HCT116 (cell line): ENCODE measurements at regions not wholly inside any gene's neighbourhood (a gene's known extent, or its start where the extent isn't known, plus 50 kb on each side); places are given as distances from the start of the nearest gene placed in this dataset.

Experiments used
- CTCF ChIP-seq, 3 experiments: fragments of 200-600 bp in 1 of 3; sonication (generic) in 1 of 3; IDR thresholded peaks in 2 of 3; conservative IDR thresholded peaks in 1 of 3; 2 replicates each; pipeline ENCODE4 v1.5.1; 2012 to 2017; ENCODE audit warnings: low read depth in 2 of 3, low read length in 2 of 3, antibody characterized with exemption in 1 of 3, borderline replicate concordance in 1 of 3, control low read depth in 1 of 3, mild to moderate bottlenecking in 1 of 3, mixed read lengths in 1 of 3, mixed run types in 1 of 3, moderate library complexity in 1 of 3; ENCODE audit not compliant: insufficient read depth in 1 of 3
- EGR1 ChIP-seq: IDR thresholded peaks from 2 replicates; pipeline ENCODE4 v1.6.1; 2012; ENCODE audit warnings: low read depth
- ELF1 ChIP-seq: IDR thresholded peaks from 2 replicates; pipeline ENCODE4 v1.6.1; 2012; ENCODE audit warnings: low read depth, borderline replicate concordance
- EZH2 ChIP-seq: fragments of 200-600 bp; sonication (generic); IDR thresholded peaks from 2 replicates; pipeline ENCODE4 v1.6.1; 2017; ENCODE audit warnings: antibody characterized with exemption, mixed run types
- EZH2phosphoT487 ChIP-seq: fragments of 200-600 bp; IDR thresholded peaks from 2 replicates; pipeline ENCODE4 v1.6.1; 2018; ENCODE audit warnings: antibody characterized with exemption, borderline replicate concordance
- POLR2A ChIP-seq: IDR thresholded peaks from 2 replicates; pipeline ENCODE4 v1.7.0; 2011; ENCODE audit warnings: borderline replicate concordance; ENCODE audit not compliant: insufficient read depth, insufficient read length; ENCODE audit errors: extremely low read depth
- POLR2AphosphoS5 ChIP-seq: IDR thresholded peaks from 2 replicates; pipeline ENCODE4 v1.6.1; 2011; ENCODE audit warnings: mild to moderate bottlenecking, low read depth, low read length, moderate library complexity
- RAD21 ChIP-seq: IDR thresholded peaks from 2 replicates; pipeline ENCODE4 v1.6.1; 2012; ENCODE audit warnings: low read depth, mild to moderate bottlenecking
- REST ChIP-seq: IDR thresholded peaks from 2 replicates; pipeline ENCODE4 v1.6.1; 2012; ENCODE audit warnings: low read depth
- TCF7L2 ChIP-seq: IDR thresholded peaks from 2 replicates; pipeline ENCODE4 v1.7.0; 2011; ENCODE audit warnings: borderline replicate concordance, inconsistent platforms; ENCODE audit not compliant: insufficient read depth, insufficient read length; ENCODE audit errors: extremely low read depth
- YY1 ChIP-seq: IDR thresholded peaks from 2 replicates; pipeline ENCODE4 v1.6.1; 2011; ENCODE audit warnings: low read length, low read depth, moderate library complexity, mild to moderate bottlenecking; ENCODE audit not compliant: insufficient replicate concordance; ENCODE audit errors: extremely low read depth
- ZFX ChIP-seq: fragments of 450-650 bp; IDR thresholded peaks from 2 replicates; pipeline ENCODE4 v1.6.1; 2017

- TF ChIP-seq POLR2A (no peak), REST (no peak), CTCF (IDR thresholded peaks at IDR 0.05 in 2 of 3, conservative IDR thresholded peaks at IDR 0.05 in 1 of 3; ENCODE audit: borderline replicate concordance in 1 of 3, insufficient read depth in 1 of 3, low read depth in 2 of 3, low read length in 2 of 3) (no peak), TCF7L2 (no peak), YY1 (no peak), EZH2 (no peak), EZH2phosphoT487 (no peak), ZFX (no peak), POLR2AphosphoS5 (no peak), EGR1 (no peak), RAD21 (no peak), ELF1 (no peak)
Observed at GRCh38 chr5:15442193-15442570, 57.8 kb upstream of the FBXL7 start.
